Gastrocnemius medialis (tissue), 4 donors: ENCODE measurements at regions not wholly inside any gene's neighbourhood (a gene's known extent, or its start where the extent isn't known, plus 50 kb on each side); places are given as distances from the start of the nearest gene placed in this dataset.

ENCODE experiments used
- POLR2A ChIP-seq, 2 donors: fragments of 450-650 bp; IDR thresholded peaks; one replicate each; pipeline ENCODE4 v1.6.1; 2017; ENCODE audit warnings: antibody characterized with exemption in 2 of 2, mild to moderate bottlenecking in 2 of 2, moderate library complexity in 2 of 2
- TF ChIP-seq, protein P1 (sequence below), 5 experiments: fragments of 450-650 bp in 3 of 5; fragments of 200-600 bp in 2 of 5; sonication (generic) in 2 of 5; IDR thresholded peaks in 4 of 5; conservative IDR thresholded peaks in 1 of 5; 1 replicate in 4 of 5; 2 replicates in 1 of 5; pipeline ENCODE4 v1.5.1; 2016 to 2019; ENCODE audit warnings: antibody characterized with exemption in 5 of 5, mild to moderate bottlenecking in 3 of 5, moderate library complexity in 3 of 5

GRCh38 chr10:83518779-83519178, 620.5 kb upstream of the GHITM start:
- TF ChIP-seq, protein P1, sequence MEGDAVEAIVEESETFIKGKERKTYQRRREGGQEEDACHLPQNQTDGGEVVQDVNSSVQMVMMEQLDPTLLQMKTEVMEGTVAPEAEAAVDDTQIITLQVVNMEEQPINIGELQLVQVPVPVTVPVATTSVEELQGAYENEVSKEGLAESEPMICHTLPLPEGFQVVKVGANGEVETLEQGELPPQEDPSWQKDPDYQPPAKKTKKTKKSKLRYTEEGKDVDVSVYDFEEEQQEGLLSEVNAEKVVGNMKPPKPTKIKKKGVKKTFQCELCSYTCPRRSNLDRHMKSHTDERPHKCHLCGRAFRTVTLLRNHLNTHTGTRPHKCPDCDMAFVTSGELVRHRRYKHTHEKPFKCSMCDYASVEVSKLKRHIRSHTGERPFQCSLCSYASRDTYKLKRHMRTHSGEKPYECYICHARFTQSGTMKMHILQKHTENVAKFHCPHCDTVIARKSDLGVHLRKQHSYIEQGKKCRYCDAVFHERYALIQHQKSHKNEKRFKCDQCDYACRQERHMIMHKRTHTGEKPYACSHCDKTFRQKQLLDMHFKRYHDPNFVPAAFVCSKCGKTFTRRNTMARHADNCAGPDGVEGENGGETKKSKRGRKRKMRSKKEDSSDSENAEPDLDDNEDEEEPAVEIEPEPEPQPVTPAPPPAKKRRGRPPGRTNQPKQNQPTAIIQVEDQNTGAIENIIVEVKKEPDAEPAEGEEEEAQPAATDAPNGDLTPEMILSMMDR (IDR thresholded peaks at IDR 0.05 in 4 of 5, conservative IDR thresholded peaks at IDR 0.05 in 1 of 5), result no peak
- no peak for TF ChIP-seq POLR2A (IDR thresholded peaks at IDR 0.05)
